ENCODE measurements at regions not wholly inside any gene's neighbourhood (a gene's known extent, or its start where the extent isn't known, plus 50 kb on each side); places are given as distances from the start of the nearest gene placed in this dataset.
"Not testable (repeated sequence)": the region's sequence is repeated elsewhere in the genome, so short reads cannot be mapped to it uniquely, and the experiment has no call there.

DNA sequence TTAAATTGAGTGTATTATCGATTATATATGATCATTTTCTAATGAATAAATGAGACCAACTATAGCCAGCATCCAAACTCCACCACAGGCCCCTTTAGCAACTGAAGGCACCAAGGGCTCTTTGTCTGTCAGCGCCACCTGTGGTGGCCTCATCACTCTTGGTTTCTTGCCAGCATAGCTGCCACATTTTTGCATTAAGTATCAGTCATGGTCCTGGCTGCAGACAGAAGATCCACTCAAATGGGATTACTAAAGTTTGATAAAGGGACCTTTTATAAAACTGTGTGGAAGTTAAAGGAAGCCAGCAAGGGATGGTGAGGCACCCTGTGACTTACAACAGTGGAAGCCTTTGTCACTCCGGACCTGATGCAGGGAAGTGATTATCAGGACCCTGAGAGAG lies 162.9 kb downstream of the C6orf118 start:
- Mint-ChIP-seq H3K9me3 (ENCODE audit: unreplicated experiment) (peaks cover 45% of the 10 kb centered on the region), H3K4me3 (ENCODE audit: unreplicated experiment) (no peak overlapping the region), H3K27ac (ENCODE audit: unreplicated experiment) (no peak overlapping the region), H3K27me3 (ENCODE audit: unreplicated experiment) (no peaks in the 10 kb centered on the region), H3K4me1 (ENCODE audit: unreplicated experiment) (no peaks in the 10 kb centered on the region), H3K36me3 (ENCODE audit: unreplicated experiment) (no peaks in the 10 kb centered on the region)
- DNase-seq (ENCODE audit: extremely low spot score, unreplicated experiment) = no peak
- TF ChIP-seq, protein P1, sequence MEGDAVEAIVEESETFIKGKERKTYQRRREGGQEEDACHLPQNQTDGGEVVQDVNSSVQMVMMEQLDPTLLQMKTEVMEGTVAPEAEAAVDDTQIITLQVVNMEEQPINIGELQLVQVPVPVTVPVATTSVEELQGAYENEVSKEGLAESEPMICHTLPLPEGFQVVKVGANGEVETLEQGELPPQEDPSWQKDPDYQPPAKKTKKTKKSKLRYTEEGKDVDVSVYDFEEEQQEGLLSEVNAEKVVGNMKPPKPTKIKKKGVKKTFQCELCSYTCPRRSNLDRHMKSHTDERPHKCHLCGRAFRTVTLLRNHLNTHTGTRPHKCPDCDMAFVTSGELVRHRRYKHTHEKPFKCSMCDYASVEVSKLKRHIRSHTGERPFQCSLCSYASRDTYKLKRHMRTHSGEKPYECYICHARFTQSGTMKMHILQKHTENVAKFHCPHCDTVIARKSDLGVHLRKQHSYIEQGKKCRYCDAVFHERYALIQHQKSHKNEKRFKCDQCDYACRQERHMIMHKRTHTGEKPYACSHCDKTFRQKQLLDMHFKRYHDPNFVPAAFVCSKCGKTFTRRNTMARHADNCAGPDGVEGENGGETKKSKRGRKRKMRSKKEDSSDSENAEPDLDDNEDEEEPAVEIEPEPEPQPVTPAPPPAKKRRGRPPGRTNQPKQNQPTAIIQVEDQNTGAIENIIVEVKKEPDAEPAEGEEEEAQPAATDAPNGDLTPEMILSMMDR (IDR thresholded peaks at IDR 0.05) = no peak

DNA sequence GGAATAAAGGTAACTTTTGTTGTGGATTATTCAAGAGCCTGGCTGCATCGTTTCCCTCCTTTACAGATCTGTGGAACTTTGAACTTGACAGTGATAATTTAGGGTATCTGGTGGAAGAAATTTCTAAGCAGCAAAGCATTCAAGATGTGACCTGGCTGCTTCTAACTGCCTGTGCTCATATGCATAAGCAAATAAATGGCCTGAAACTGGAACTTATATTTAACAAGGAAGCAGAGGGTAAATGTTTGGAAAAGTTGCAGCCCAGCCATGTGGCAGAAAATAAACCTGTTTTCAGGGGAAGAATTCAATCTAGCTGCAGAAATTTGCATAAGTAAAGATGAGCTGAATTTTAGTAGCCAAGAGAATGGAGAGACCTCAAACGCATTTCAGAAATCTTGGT lies 173.5 kb downstream of the C6orf118 start:
- Mint-ChIP-seq H3K27me3 (ENCODE audit: unreplicated experiment) (no peaks in the 10 kb centered on the region), H3K4me3 (ENCODE audit: unreplicated experiment) (no peak overlapping the region), H3K36me3 (ENCODE audit: unreplicated experiment) (no peaks in the 10 kb centered on the region), H3K4me1 (ENCODE audit: unreplicated experiment) (no peaks in the 10 kb centered on the region), H3K9me3 (ENCODE audit: unreplicated experiment) (peaks cover 33% of the 10 kb centered on the region), H3K27ac (ENCODE audit: unreplicated experiment) (no peak overlapping the region)
- no peak for DNase-seq (ENCODE audit: extremely low spot score, unreplicated experiment)
- TF ChIP-seq, protein P1 (IDR thresholded peaks at IDR 0.05) = no peak

DNA sequence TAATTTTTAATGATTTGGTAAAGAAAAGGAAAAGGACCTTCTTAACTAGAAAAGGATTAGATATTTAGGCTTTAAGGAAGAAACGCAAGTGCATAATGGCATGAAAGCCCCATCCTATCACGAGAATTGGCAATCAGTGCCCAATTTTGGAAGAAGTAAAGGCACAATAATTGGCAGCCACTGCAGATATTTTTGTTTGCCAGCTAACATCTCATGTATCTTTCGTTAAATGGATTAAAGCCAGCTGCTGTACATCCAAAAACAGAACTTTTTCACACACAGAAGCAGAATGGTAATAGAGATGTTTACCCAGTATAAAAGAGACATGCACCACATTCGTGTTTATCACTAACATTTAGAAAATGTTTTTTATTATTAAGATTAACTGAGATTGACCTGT lies 180.3 kb downstream of the C6orf118 start:
- Mint-ChIP-seq H3K4me1 (ENCODE audit: unreplicated experiment) (no peaks in the 10 kb centered on the region), H3K27ac (ENCODE audit: unreplicated experiment) (no peak overlapping the region), H3K27me3 (ENCODE audit: unreplicated experiment) (no peaks in the 10 kb centered on the region), H3K4me3 (ENCODE audit: unreplicated experiment) (no peak overlapping the region), H3K9me3 (ENCODE audit: unreplicated experiment) (peaks cover 33% of the 10 kb centered on the region), H3K36me3 (ENCODE audit: unreplicated experiment) (no peaks in the 10 kb centered on the region)
- no peak for DNase-seq (ENCODE audit: extremely low spot score, unreplicated experiment)
- TF ChIP-seq, protein P1 (IDR thresholded peaks at IDR 0.05) = no peak

DNA sequence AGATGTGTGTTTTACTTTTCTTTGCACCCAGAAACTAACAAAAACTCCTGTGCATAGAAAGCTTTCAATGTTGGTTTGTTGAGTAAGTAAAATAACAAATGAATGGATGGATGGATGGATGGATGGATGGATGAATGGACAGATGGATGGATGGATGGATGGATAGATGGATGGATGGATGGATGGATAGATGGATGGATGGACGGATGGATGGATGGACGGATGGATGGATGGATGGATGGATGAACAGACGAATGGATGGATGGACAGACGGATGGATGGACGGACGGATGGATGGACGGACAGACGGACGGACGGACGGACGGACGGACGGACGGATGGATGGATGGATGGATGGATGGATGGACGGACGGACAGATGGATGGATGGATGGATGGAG lies 181.7 kb downstream of the C6orf118 start:
- not testable (repeated sequence) for H3K4me3 Mint-ChIP-seq (ENCODE audit: unreplicated experiment); H3K27me3 Mint-ChIP-seq (ENCODE audit: unreplicated experiment); H3K36me3 Mint-ChIP-seq (ENCODE audit: unreplicated experiment); DNase-seq (ENCODE audit: extremely low spot score, unreplicated experiment); H3K27ac Mint-ChIP-seq (ENCODE audit: unreplicated experiment); H3K4me1 Mint-ChIP-seq (ENCODE audit: unreplicated experiment)
- H3K9me3 Mint-ChIP-seq (ENCODE audit: unreplicated experiment) = peaks cover 33% of the 10 kb centered on the region

DNA sequence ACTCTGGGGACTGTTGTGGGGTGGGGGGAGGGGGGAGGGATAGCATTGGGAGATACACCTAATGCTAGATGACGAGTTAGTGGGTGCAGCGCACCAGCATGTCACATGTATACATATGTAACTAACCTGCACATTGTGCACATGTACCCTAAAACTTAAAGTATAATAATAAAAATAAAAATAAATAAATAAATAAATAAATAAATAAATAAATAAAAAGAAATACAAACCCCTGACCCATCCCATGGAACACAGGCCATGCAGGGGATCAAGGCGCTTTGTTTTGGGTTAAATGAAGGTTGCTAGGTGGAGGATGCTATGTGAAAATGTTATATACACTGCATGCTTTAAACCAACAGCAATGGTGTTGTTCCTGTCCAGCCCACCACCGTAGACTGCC lies 184.7 kb downstream of the C6orf118 start:
- not testable (repeated sequence) for H3K4me3 Mint-ChIP-seq (ENCODE audit: unreplicated experiment); H3K27ac Mint-ChIP-seq (ENCODE audit: unreplicated experiment); H3K4me1 Mint-ChIP-seq (ENCODE audit: unreplicated experiment); H3K36me3 Mint-ChIP-seq (ENCODE audit: unreplicated experiment); DNase-seq (ENCODE audit: extremely low spot score, unreplicated experiment); H3K27me3 Mint-ChIP-seq (ENCODE audit: unreplicated experiment)
- H3K9me3 Mint-ChIP-seq (ENCODE audit: unreplicated experiment) = peaks cover 34% of the 10 kb centered on the region

DNA sequence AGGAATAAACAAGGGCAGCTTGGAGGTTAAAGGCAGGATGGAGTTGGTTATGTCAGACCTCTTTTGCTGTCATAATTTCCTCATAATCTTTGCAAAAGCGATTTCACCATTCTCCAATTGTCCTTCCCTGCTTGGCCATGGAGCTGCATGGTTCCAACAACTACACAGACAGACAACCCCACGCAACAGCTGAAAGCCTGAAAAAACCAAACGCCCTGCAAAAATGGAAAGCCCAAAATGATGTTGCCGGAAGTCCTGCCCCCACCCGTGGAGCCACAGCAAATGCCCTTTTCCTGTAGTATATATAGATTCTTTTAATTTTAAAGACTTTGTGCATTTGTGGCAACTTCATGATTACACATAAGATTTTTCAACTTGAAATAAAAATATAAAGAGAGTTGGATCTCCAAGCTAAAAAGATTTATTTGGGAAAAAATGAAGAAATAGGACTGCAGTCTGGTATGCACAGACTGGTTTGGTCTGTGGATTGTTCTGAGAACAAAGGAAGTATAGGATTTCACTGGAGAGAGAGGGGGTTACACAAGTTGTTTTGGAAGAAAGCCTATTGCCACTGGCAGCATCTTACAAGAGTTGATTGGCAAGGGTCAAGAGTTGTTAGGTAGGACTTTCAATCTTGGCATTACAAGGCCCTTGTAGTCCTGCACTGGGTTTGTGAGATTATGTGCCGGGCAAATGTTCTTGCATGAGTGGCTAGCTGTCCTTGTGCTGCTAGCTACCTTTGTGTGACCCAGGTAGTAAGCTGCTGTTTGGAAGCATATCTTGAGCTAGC lies 190.0 kb downstream of the C6orf118 start:
- Mint-ChIP-seq H3K27me3 (ENCODE audit: unreplicated experiment) (no peaks in the 10 kb centered on the region), H3K9me3 (ENCODE audit: unreplicated experiment) (peaks cover 51% of the 10 kb centered on the region), H3K36me3 (ENCODE audit: unreplicated experiment) (no peaks in the 10 kb centered on the region), H3K27ac (ENCODE audit: unreplicated experiment) (no peak overlapping the region), H3K4me1 (ENCODE audit: unreplicated experiment) (no peaks in the 10 kb centered on the region), H3K4me3 (ENCODE audit: unreplicated experiment) (no peak overlapping the region)
- TF ChIP-seq, protein P1 (IDR thresholded peaks at IDR 0.05) = no peak
- DNase-seq (ENCODE audit: extremely low spot score, unreplicated experiment) = no peak
